ENCODE measurements at regions not wholly inside any gene's neighbourhood (a gene's known extent, or its start where the extent isn't known, plus 50 kb on each side); places are given as distances from the start of the nearest gene placed in this dataset.

DNA sequence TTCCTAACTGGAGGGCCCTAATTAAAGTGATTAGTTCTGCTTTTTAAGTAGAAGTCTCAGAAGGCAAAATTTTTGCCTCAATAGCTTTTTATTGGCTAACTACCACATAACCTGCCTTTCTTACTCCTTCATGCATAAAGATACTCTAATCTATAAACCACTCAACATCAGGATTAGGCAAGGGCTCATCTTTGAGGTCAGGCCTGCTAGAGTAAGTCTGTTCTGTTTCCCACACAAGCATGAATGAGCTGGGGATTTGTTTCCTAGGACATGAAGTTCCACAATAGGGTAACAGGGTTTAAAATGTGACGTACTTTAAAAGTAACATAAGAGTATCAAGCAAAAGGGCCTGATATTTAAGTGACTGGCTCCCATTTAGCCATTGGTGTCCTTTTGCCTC lies 522.7 kb upstream of the TYRP1 start:
- DNase-seq = no peak

DNA sequence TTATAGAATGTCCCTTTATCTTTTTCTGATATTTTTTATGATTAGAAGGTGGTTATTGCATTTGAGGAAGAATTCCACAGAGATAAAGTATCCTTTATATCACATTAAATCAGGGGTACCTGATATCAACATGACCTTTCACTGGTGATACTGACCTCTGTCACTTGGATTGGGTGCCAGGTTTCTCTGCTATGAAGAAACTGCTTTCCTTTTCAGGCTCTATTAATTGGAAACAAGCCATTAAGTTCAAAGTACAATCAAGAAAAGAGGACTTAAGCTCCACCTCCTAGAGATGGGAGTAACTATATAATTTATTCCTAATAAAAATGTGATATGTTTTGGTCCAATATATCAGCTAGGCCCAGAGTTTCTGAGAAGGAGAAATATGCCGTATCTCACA lies 514.6 kb upstream of the TYRP1 start:
- no peak for DNase-seq

DNA sequence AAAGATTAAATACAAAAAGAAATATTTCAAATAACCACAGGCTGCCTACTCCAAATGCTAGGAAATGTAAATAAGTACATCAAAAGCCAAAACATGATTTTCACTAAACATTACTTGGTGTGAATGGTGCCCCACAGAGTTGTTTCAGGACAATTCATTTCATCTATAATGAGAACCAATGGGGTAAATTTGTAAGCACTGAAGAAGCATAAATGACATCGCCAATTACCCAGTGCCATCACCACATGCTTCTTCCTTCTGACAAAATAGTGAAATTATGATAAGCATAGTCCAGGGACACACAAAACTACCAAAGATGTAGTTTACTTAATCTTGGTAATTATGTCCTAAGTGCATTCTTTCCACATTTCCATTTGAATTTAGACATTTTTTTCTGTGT lies 510.4 kb upstream of the TYRP1 start:
- DNase-seq = no peak

DNA sequence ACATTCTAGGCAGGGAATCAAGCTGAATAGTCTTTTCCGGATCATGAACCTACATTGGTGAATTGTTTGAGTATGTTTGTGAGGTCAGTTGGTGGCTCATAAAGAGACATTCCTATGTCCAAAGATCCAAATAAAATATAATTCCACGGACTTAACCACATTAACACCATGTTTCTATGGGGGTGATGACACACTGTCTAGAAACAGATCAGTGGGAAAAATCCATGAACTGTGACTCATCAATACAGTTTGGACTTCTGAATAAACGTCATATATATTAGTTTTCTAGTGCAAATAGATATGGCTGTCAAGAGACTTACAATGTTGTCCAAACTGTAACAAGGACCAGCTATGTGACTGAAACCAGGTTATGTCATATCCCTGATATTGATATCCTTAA lies 509.9 kb upstream of the TYRP1 start:
- DNase-seq = no peak

DNA sequence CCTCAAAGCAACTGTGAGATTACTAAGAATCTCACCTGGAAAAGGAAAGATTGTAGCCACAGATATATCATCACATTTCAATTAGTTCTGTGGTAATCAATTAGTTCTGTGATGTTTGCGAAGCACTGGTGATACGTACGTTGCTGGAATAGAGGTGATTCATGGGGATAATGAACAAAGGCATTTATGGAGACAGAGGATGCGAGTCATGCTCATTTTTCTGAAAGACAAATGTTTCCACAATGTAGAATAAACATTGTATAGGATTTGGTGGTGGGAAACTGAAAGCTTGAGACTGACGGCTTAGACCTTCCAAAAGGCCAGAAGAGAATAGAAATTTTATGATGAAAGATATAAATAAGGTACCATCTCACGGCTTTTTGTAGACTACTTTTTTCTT lies 507.3 kb upstream of the TYRP1 start:
- no peak for DNase-seq

DNA sequence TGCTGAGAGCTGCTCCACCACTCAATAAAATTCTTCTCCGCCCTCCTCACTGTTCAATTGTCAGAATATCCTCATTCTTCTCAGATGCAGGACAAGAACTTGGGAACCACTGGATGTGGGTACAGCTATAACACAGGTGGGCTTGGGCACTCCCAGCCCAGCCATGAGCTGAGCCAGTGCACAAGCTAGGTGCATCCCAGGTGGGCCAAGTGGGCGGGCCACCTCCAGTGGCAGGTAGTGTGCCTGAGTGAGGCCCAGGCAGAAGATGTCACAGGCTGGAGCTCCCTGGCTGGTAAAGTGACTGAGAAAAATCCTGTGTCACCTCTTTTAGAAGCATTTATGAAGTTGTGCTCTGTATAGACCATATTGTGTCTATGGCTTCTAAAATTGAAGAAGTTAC lies 501.6 kb upstream of the TYRP1 start:
- DNase-seq = no peak

DNA sequence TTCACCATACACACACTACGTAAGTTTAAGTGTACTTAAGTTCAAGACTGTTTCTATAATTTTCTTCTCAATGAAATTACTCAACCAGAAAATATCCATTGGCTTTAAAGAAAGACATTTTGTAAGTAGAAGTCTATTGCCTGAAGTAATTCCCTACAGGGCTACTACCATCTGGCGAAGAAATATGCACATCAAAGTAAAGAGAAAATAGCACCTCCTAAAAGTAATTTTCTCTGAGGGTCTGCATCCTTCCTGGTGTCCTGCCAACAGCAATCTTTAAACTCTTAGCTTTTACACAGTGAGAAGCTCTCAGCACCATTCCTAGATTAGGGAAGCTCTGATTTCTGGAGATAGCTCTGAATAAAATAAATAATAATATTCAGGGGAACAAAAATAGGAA lies 498.5 kb upstream of the TYRP1 start:
- DNase-seq = no peak

DNA sequence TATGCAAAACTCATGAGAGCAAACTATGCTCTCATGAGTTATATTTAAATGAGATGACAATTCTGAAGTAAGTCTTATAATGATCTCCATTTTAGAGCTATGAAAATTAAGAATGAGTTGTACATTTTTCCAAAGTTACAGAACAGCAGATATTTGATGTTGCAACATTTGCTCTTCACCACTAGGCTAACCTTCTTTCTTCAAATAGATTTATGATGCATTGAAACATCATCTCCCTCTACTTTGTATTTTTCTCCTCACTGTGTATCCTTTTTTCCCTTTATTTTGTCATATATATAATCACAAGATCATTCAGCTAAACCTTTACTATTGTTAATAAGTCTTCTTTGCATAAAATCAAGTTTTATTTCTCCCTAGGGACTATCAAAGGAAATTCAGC lies 497.7 kb upstream of the TYRP1 start:
- no peak for DNase-seq

DNA sequence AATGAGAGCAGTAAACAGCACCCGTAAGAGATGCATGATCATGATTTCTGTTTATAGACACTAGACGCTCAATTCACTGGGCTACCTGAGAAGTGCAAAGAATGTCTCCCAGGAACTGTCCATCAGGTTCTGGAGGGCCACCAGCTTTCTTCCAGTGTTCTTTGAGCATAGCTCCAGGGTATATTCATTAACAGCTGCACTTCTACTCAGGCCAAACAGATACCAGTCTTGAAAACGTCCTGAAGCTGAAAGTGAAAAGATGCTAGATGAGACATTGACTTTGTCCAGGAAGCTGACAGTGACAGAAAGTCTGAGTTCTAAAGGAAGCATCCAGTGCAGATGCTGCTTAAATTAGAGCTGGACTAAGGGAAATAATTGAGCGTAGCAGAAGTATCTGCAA lies 488.7 kb upstream of the TYRP1 start:
- no peak for DNase-seq

DNA sequence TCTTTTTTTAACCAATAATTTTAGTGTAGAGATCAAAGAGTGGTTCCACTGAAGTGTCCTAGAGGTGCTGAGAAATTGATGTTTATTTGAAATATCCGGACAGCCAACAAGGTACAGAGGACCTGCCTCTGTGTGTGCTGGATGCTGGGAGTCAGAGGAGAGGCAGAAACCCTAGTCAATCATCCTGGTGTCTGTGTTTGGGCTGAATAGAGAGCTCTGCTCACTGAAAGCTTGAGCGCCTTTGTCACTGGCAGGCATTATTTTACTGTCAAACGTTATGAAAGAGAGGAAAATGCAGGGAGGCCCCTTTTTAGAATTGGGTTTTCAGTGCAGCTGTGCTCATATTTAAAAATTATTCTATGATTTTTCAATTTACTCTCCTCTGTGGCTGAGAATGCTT lies 480.3 kb upstream of the TYRP1 start:
- no peak for DNase-seq

DNA sequence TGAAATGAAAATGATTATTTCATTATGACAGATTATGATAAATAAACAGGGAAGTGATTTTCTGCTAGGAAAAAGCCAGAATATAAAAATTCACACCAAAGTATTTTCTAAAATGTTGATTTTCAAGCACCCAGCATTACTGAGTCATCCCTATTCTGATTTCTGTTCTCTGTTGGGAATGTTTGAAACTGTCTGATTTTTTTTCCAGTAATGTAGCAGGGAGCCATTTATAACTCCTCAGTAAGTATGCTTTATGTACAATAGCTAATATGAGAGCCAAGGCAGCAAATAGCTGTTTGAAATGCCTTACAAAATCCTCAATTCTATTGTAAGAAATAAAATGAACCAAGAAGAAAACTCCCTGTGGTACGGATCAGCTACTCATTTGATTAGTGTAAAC lies 471.7 kb upstream of the TYRP1 start:
- no peak for DNase-seq

DNA sequence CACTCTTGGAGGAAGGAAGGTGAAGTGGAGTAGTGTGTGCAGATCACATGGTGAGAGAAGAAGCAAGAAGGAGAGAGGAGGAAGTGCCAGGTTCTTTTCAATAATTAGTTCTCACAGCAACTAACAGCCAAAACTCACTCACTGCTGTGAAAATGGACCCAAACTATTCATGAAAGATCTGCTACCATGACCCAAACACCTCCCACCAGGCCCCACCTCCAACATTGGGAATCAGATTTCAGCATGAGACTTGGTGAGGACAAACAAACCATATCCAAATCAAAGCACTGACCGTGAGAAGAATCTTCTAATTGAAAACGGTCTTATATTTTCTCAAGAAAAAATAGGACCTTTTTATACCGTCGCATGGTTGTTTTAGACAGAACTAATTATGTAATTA lies 468.7 kb upstream of the TYRP1 start:
- no peak for DNase-seq

DNA sequence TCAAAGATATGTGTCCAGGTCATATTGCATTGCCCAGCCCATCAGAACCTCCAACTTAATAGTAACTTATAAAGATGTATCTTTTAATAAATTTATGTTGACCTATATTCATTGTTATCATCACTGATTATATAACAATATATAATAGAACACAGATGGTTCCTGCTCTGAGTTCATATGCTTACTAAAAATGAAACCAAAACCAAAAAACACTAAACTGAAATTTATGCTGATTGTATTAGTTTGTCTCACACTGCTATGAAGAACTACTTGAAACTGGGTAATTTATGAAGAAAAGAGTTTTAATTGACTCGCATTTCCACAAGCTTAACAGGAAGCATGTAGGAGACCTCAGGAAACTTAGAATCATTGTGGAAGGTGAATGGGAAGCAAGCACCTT lies 462.5 kb upstream of the TYRP1 start:
- DNase-seq = no peak

DNA sequence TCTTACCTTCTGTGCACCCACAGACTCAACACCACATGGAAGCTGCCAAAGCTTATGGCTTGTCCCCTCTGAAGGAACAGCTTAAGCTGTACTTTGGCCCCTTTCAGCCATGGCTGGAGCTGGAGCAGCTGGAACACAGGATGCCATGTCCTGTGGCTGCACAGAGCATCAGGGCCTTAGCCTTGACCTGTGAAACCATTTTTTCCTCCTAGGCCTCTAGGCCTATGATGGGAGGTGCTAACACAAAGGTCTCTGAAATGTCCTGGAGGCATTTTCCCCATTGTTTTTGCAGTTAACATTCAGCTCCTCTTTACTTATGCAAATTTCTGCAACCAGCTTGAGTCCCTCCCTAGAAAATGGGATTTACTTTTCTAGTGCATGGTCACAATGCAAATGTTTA lies 461.4 kb upstream of the TYRP1 start:
- DNase-seq = no peak

DNA sequence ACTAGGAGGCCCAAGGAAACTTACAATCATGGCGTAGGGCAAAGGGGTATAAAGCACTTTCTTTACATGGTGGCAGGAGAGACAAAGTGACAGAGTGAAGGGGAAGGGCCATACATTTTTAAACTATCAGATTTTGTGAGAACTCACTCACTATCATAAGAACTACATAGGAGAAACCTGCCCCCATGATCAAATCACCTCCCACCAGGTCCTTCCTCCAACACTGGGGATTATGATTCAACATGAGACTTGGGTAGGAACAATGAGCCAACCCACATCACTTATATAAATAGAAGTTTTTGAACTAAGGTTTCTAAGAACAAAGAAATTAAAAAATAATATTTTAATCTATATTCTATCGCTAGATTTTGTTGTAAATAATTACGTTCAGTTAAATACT lies 460.3 kb upstream of the TYRP1 start:
- no peak for DNase-seq

DNA sequence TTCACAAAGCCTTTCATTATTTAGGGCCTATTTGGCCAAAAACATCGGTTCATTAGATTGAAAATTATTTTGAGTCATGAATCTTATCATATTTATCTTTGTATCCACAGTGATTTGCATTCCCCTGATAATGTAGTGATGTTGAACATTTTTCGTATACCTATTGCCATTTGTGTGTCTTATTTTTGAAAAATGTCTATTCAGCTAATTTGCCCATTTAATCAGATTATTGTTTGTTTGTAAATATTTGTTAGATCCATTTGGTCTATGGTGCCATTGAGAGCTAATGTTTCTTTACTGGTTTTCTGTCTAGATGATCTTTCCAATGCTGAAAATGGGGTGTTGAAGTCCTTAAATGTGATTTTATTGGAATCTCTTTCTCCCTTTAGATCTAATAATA lies 439.2 kb upstream of the TYRP1 start:
- DNase-seq = no peak

DNA sequence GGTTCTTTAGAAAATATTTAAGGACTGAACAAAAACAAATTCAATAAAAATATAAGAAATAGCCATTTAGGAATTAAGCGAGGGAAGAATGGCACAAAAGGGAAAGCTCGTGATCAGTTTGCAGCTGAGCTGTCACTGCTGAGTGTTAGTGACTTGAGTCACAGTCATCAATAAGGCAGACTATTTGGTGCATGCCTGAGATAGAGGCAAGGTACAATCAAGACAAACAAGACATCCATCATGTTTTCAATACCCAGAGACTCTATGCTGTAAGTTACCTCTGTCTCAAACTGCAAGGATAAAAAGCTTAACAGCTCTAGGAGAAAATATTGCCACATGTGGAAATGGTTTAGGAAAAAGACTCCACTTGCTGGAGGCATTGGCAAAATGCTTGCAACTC lies 426.4 kb upstream of the TYRP1 start:
- no peak for DNase-seq

DNA sequence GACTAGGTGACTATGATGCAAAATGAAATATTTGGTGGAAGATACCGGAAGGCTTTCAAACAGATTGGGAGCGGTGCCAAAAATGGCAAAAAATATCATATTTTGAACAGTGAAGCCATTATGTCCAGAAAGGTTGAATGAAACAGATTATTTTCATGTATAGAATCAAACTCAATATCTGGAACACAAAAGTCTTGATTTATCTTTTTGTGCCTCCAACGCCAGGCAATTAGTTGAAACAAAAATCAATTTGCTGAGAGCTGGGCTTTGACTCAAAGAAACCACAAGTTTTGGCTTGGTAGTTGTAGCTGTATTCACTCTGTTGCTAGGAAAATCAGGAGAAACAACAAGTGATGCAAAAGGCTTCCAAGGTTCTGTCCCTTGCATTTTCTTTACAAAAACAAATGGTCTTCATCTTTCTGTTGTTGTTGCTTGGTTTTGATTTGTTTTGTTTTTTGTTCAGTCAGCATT lies 421.7 kb upstream of the TYRP1 start:
- DNase-seq = no peak

DNA sequence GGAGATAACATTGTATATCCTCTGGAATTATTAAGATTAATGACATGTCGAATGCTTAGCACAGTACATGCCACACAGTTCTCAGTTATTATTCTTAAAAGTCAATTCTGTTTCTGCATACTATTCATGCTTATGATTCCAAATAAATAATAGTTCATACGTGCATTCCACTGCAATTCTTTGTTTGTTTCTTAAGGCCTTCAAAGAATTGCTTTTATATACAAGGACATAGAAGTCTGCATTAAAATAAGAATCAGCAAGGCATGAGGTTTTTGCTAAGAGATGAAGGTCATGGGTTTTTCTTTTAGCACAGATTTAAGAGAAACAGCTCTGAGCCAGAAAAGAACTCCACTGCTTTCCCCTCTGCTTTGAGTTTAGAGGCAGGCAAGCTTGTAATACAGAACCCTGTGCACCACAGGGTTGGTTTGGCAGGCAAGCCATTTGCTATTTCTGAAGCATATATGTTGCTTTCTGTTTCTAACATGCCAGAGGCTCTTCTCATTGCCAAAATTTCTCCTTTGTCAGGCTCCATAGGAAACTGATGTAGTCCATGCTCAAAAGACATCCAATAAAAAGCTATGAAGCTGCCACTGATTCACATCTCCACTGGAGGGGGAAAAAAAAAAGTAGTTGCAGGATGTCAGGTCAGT lies 420.6 kb upstream of the TYRP1 start:
- DNase-seq = no peak

DNA sequence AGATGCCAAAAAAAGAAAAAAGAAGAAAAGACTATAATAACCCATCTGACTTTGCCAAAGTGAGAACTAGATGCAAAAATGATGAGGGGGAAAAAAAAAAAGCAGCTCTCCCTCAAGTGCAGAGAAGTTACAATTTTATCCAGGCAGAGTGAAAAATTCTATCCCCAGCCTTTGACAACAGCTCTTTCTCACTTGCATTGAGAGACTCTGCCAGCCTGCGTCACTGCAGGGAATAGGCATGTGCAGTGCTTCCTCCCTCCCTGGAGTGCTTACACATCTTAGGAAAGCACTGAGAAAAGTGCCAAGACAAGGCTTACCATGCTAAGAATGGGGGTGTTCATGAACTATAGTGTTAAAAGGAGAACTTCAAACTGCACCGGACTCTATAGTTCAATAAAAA lies 418.6 kb upstream of the TYRP1 start:
- DNase-seq = no peak

DNA sequence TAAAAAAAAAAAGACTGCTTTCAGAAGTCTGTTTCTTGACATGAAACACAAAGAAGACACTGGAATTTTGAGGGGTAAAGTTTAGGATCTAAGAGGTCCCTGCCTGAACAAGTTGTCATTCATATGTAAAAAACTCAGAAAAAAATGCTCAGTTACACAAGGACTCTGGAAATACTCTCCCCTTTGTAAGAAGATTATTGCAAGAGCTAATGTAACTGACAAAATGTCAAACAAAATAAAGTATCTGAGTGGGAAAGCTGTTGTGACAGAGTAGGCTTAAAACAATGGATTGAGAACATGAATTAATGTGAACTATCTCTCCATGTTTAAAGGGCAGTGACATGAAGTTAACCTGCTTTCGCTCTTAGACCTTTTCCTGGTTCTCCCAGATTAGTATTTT lies 416.7 kb upstream of the TYRP1 start:
- no peak for DNase-seq

DNA sequence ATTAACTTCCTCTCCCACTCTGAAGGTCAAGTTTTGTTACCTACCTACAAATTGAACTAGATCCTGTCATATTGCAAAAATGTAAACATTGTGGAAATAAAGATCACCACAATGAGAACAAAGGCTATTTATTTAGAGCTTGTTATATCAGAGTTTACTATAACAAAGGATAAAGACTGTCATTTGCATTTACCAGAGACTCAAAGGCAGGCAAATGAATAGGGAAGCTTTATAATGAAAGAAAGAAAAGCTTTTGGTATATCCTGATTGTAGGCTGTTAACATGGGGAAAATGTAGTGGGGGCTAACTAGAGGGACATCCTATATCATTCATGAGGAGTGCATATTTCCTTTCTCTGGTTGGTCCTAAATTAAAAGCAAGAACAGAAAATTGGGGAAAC lies 403.5 kb upstream of the TYRP1 start:
- DNase-seq = no peak

DNA sequence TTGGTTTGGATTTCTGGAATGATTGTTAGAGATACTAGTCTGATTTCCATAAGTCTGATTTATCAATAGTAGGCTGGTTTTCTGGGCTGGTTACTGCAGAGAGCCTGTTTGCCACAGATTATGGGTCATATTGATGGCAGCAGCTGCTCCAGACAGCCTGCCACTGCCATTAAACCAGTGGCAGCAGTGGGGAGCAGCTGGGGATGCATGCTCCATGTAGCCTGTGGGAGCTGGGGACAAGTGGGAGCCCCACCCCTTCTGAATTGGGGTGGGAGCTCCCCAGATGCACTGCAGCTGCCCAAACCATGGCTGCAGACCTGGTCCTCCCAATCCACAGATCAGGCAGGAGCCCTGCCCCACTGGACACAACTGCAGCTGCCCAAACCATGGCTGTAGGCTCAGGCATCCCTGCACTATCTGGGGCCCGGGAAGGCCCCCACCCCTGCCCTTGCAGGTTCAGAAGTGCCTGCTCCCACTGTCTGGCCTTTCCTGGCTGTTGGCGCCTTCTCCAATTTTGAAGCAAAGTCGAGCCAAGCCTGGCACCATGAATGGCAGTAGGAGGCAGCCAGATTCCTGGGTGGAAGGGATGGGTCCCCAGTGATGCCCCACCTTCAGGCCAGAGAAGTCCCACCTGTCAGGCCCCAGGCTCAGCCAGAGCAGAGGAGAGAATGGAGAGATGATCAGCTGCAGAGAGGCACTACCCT lies 402.9 kb upstream of the TYRP1 start:
- DNase-seq = no peak

DNA sequence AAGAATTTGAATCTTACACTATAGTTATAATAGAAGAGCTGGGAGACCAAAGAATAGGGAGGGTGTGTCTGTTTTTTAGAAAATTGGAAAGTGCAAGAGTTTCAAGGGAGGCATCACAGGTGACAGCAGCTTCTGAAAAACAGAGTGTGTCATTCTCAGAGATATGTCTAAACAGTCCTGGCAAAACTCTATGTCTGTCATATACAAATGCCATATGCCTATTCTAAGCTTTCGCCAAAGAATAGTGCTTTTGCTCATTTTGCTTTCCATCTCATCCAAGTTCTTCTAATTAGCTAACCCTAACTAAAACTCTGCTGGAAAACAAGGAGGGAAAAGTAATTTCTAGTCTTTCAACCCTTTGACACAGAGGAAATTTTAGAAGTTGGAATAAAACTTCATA lies 388.0 kb upstream of the TYRP1 start:
- no peak for DNase-seq

DNA sequence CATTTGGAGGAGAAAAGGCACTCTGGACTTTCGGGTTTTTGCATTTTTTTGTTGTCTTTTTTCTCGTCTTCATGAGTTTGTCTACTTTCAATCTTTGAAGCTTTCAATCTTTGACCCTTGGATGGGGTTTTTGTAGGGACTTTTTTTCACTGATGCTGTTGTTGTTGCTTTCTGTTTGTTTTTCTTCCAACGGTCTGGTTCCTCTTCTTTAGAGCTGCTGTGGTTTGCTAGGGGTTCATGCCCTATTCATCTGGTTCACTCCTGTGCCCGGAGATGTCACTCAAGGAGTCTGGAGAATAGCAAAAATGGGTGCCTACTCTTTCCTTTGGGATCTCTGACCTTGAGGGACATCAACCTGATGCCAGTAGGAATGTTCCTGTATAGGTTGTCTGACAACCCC lies 378.6 kb upstream of the TYRP1 start:
- no peak for DNase-seq
